ENCODE measurements at regions not wholly inside any gene's neighbourhood (a gene's known extent, or its start where the extent isn't known, plus 50 kb on each side); places are given as distances from the start of the nearest gene placed in this dataset.

GRCh38 chr5:163360656-163361055 is 76.7 kb upstream of the CCNG1 start:
- no peak for DNase-seq (ENCODE audit: low spot score)

GRCh38 chr5:163361450-163361849 is 75.9 kb upstream of the CCNG1 start:
- no peak for DNase-seq (ENCODE audit: low spot score)

DNA sequence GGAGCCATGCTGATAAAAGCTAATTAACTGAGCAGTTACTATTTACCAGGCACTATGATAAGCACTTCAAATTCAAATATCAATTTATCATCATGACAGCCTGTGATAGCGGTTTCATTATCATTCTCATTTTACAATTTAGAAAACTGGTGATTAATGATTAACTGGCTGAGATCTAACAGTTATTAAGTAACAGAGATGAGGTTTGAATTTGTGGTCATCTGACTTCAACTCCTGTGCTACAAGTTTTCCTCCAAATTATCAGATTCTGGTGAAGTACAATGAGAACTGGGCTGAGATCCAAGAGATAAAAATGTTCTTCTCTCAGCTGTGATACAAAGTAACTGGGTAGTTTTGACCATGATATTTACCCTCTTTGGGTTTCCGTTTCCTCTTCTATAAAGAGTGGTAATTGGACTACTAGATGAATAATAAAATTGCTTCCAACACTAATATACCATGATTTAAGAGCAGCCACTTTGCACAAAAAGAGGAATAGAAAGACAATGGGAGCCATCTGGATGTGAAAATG is 74.5 kb upstream of the CCNG1 start:
- no peak for DNase-seq (ENCODE audit: low spot score)

- no peak for DNase-seq (ENCODE audit: low spot score)
Measured at GRCh38 chr5:163363389-163363788, 74.0 kb upstream of the CCNG1 start.

- no peak for DNase-seq (ENCODE audit: low spot score)
Measured at GRCh38 chr5:163366757-163367156, 70.6 kb upstream of the CCNG1 start.

DNA sequence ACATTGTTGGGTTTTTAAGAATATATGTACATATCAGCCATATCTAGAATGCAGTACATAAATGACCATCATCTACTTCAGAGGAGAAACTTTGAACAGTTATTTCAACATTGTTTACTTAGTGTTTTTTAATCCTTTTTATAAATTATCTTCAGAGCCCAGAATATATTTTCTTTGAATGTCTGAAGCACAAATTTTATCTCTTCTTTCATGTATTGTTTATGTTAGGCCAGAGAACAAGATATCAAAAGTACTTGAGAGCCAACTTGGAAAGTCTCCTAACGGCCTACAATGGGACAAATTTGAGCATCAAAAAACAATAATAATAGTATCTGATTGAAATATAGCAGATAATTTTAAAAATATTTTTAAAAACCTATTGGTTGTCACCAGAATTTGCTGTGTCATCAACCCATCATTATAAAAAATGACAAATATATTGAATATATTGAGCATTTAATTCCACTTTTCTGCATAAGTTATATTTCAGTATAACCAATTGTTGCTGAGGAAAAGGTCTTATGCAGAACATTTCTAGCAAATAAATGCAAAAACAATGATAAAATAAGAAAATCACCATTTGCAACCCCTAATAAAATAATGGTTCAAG is 67.5 kb upstream of the CCNG1 start:
- DNase-seq (ENCODE audit: low spot score): no peak

GRCh38 chr5:163373436-163374084 is 63.8 kb upstream of the CCNG1 start:
- no peak for DNase-seq (ENCODE audit: low spot score)

- no peak for DNase-seq (ENCODE audit: low spot score)
Measured at GRCh38 chr5:163377982-163378381, 59.4 kb upstream of the CCNG1 start.

DNA sequence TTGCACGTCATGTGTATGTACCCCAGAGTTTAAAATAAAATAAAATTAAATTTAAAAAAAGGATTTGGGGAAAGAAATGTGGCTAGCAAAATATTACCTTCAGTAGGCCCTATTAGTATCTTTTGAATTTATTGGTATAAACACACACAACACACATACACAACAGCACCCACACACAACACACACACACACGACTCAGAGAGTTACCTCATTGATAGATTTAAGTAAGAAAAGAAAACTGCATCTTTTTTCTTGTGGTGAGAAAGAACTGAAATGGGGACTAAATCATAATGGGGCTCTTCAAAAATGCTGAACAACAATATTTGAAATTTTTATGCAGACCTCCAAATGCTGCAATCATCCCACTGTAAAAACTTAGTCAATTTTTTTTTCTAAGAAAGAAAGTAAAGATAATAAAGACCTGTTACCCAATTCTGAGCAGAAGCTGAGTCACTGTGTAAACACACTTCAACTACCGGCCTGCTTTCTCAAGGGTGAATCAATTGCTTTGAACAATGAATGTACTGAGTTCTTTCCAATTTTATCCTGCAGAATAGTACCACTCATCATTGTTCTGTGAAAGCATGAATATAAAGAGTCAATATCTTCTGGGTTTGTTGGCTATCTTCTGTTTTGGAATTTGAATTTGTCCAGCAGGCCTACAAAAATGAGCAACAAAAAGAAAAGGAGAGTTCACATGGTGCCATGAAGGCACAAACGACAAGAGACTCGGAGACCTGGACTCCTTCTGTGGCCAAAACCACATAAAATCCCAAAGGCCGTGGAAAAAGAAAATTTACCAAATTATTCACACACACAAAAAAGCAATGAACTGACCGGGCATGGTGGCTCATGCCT is 57.9 kb upstream of the CCNG1 start:
- peak; percentile 45 for DNase-seq (ENCODE audit: low spot score)

DNA sequence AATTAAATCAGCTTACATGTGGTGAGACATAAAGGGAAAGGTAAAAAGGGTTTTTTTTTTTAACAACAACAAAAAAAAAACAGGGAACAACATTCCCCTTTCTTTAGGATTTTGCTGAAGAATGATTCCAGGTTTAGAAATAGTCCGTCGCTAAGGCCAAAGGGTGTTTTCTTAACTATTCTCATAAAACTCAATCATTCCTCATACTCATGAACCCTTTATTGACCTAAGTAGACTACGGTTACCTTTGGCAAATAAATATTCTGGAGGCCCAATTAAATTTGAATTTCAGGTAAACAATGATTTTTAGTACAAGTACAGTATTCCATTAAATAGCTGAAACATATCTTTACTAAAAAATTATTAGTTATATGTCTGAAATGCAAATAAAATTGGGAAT is 55.6 kb upstream of the CCNG1 start:
- no peak for DNase-seq (ENCODE audit: low spot score)

DNA sequence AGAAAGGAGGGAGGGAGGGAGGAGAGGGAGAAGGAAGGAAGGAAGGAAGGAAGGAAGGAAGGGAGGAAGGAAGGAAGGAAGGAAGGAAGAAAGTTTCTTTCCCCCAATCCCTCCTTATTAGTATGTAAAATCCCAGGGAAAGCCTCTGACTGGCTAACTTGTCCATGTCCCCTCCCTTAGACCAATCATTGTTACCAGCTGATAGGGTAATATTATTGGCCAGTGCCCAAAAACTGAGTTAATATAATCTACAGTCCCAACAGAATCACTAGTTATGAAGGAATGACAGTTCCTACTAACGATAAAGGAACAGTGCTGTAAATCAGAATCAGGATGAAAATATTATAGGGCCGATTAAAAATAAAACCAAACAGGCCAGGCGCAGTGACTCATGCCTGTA is 53.6 kb upstream of the CCNG1 start:
- no peak for DNase-seq (ENCODE audit: low spot score)

- DNase-seq (ENCODE audit: low spot score): no peak
Measured at GRCh38 chr5:163384669-163385068, 52.7 kb upstream of the CCNG1 start.

DNA sequence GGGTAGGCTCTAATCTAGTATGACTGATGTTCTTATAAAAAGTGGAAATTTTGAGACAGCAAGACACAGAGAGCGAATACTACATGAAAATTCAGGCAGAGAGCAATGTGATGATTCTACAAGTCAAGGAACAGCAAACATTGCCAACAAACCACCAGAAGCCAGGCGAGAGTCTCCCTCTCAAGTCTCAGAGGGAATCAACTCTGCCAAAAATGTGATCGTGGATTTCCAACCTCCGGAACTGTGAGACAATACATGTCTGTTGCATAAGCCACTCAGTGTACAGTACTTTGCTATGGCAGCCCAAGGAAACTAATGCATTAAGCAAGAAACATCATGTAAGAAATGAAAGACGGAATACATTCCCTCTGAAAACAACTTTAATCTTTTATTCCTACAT is 52.1 kb upstream of the CCNG1 start:
- DNase-seq (ENCODE audit: low spot score): no peak

GRCh38 chr5:163385824-163386223 is 51.6 kb upstream of the CCNG1 start:
- DNase-seq (ENCODE audit: low spot score): no peak

DNA sequence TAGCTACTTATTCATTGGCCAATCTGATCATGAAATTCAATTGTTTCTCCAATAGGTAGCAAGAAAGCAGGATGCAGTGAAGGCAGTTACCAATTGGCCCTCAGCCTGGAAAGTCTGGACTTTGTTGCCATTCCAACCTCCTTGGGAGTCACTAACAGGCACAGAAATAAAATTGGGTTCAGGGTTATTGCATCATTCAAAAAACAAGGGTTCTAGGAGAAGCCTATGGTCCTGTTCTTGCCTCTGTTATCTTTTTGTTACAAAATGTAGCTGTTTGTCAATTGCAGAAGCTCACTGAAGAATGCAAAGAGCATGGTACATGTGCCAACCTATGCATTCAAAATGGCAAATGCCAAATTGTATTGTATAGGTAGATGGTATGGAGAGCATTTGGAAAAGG is 51.0 kb upstream of the CCNG1 start:
- DNase-seq (ENCODE audit: low spot score): no peak

- DNase-seq (ENCODE audit: low spot score): no peak
Measured at GRCh38 chr5:163387589-163388343, 49.6 kb upstream of the CCNG1 start.
